Activated T-cell treated with anti-CD3 and anti-CD28 coated beads for 4 hours (primary cell): ENCODE measurements at regions not wholly inside any gene's neighbourhood (a gene's known extent, or its start where the extent isn't known, plus 50 kb on each side); places are given as distances from the start of the nearest gene placed in this dataset.
"Not testable (repeated sequence)": the region's sequence is repeated elsewhere in the genome, so short reads cannot be mapped to it uniquely, and the experiment has no call there.

ENCODE experiments used
- DNase-seq: peaks from one replicate; pipeline ENCODE4 v3.0.0-alpha.2; 2020

- not testable (repeated sequence) for DNase-seq
These were observed 286.6 kb upstream of the C1QTNF3 start for GRCh38 chr5:34329611-34330108.

- not testable (repeated sequence) for DNase-seq
These were observed 289.0 kb upstream of the C1QTNF3 start for GRCh38 chr5:34331928-34332454.

GRCh38 chr5:34339408-34340001 lies 296.5 kb upstream of the C1QTNF3 start:
- DNase-seq = not testable (repeated sequence)

- not testable (repeated sequence) for DNase-seq
These were observed 301.7 kb upstream of the RAI14 start for GRCh38 chr5:34354440-34354839.

GRCh38 chr5:34371417-34371816 lies 284.7 kb upstream of the RAI14 start:
- not testable (repeated sequence) for DNase-seq

- DNase-seq = not testable (repeated sequence)
These were observed 284.3 kb upstream of the RAI14 start for GRCh38 chr5:34371817-34372216.

- not testable (repeated sequence) for DNase-seq
These were observed 283.4 kb upstream of the RAI14 start for GRCh38 chr5:34372739-34373138.

GRCh38 chr5:34377651-34378050 lies 278.5 kb upstream of the RAI14 start:
- DNase-seq = not testable (repeated sequence)

GRCh38 chr5:34378498-34378897 lies 277.6 kb upstream of the RAI14 start:
- DNase-seq = not testable (repeated sequence)

- not testable (repeated sequence) for DNase-seq
These were observed 267.4 kb upstream of the RAI14 start for GRCh38 chr5:34388754-34389153.

- DNase-seq = no peak
These were observed 246.8 kb upstream of the RAI14 start for GRCh38 chr5:34409373-34409772.

- no peak for DNase-seq
These were observed 245.6 kb upstream of the RAI14 start for GRCh38 chr5:34410411-34411139.

- DNase-seq = no peak
These were observed 244.4 kb upstream of the RAI14 start for GRCh38 chr5:34411470-34412346.

- no peak for DNase-seq
These were observed 243.4 kb upstream of the RAI14 start for GRCh38 chr5:34412736-34413135.

GRCh38 chr5:34415559-34416198 lies 240.4 kb upstream of the RAI14 start:
- no peak for DNase-seq

- no peak for DNase-seq
These were observed 239.6 kb upstream of the RAI14 start for GRCh38 chr5:34416501-34417008.

GRCh38 chr5:34420191-34420590 lies 235.9 kb upstream of the RAI14 start:
- not testable (repeated sequence) for DNase-seq

GRCh38 chr5:34436761-34437501 lies 219.2 kb upstream of the RAI14 start:
- DNase-seq = no peak

- DNase-seq = no peak
These were observed 216.5 kb upstream of the RAI14 start for GRCh38 chr5:34439601-34440000.

GRCh38 chr5:34441767-34442166 lies 214.4 kb upstream of the RAI14 start:
- not testable (repeated sequence) for DNase-seq

- DNase-seq = no peak
These were observed 208.7 kb upstream of the RAI14 start for GRCh38 chr5:34447424-34447823.

- DNase-seq = no peak
These were observed 206.5 kb upstream of the RAI14 start for GRCh38 chr5:34449639-34450038.
